ENCODE measurements at regions not wholly inside any gene's neighbourhood (a gene's known extent, or its start where the extent isn't known, plus 50 kb on each side); places are given as distances from the start of the nearest gene placed in this dataset.
"Not testable (repeated sequence)": the region's sequence is repeated elsewhere in the genome, so short reads cannot be mapped to it uniquely, and the experiment has no call there.

GRCh38 chr6:58181557-58182065, 864.2 kb downstream of the PRIM2 start:
- in situ Hi-C loops (cut with HindIII; ENCODE audit: low pct_ligation_motif_present, low sequenced_read_pairs); H3K27ac ChIP-seq; DNase-seq; H3K4me3 ChIP-seq (ENCODE audit: low read depth, low read length); H3K36me3 ChIP-seq (replicated peaks); H3K27me3 ChIP-seq (replicated peaks): not testable (repeated sequence)
- TF ChIP-seq CTCF (IDR thresholded peaks at IDR 0.05; ENCODE audit: low read depth, low read length, missing control alignments), result peak; percentile 4

GRCh38 chr6:58185300-58185699, 867.9 kb downstream of the PRIM2 start:
- H3K27me3 ChIP-seq (replicated peaks); DNase-seq; H3K36me3 ChIP-seq (replicated peaks); H3K4me3 ChIP-seq (ENCODE audit: low read depth, low read length); in situ Hi-C loops (cut with HindIII; ENCODE audit: low pct_ligation_motif_present, low sequenced_read_pairs); H3K27ac ChIP-seq: not testable (repeated sequence)

- H3K27me3 ChIP-seq (replicated peaks); H3K27ac ChIP-seq; in situ Hi-C loops (cut with HindIII; ENCODE audit: low pct_ligation_motif_present, low sequenced_read_pairs); H3K4me3 ChIP-seq (ENCODE audit: low read depth, low read length); DNase-seq; H3K36me3 ChIP-seq (replicated peaks): not testable (repeated sequence)
These were observed 875.8 kb downstream of the PRIM2 start for GRCh38 chr6:58193209-58193608.

GRCh38 chr6:58198301-58198700, 880.9 kb downstream of the PRIM2 start:
- no peak for DNase-seq
- TF ChIP-seq CTCF (IDR thresholded peaks at IDR 0.05; ENCODE audit: low read depth, low read length, missing control alignments), result no peak
- H3K27ac ChIP-seq, result no peak overlapping the region

GRCh38 chr6:58237124-58237523, 919.7 kb downstream of the PRIM2 start:
- H3K4me3 ChIP-seq (ENCODE audit: low read depth, low read length); H3K27me3 ChIP-seq (replicated peaks); in situ Hi-C loops (cut with HindIII; ENCODE audit: low pct_ligation_motif_present, low sequenced_read_pairs); H3K27ac ChIP-seq; H3K36me3 ChIP-seq (replicated peaks); DNase-seq: not testable (repeated sequence)

More at GRCh38 chr6:58198301-58198700, 880.9 kb downstream of the PRIM2 start:
- H3K36me3 ChIP-seq (replicated peaks), result no peaks in the 10 kb centered on the region
- H3K4me3 ChIP-seq (ENCODE audit: low read depth, low read length), result no peak overlapping the region
- no peaks in the 10 kb centered on the region for H3K27me3 ChIP-seq (replicated peaks)
- in situ Hi-C loops (cut with HindIII; ENCODE audit: low pct_ligation_motif_present, low sequenced_read_pairs), result no loop called here

GRCh38 chr6:58238421-58238820, 921.0 kb downstream of the PRIM2 start:
- DNase-seq; H3K4me3 ChIP-seq (ENCODE audit: low read depth, low read length); in situ Hi-C loops (cut with HindIII; ENCODE audit: low pct_ligation_motif_present, low sequenced_read_pairs); H3K27ac ChIP-seq; H3K27me3 ChIP-seq (replicated peaks); H3K36me3 ChIP-seq (replicated peaks): not testable (repeated sequence)

GRCh38 chr6:58257625-58258024, 940.2 kb downstream of the PRIM2 start:
- in situ Hi-C loops (cut with HindIII; ENCODE audit: low pct_ligation_motif_present, low sequenced_read_pairs); H3K27me3 ChIP-seq (replicated peaks); H3K4me3 ChIP-seq (ENCODE audit: low read depth, low read length); H3K36me3 ChIP-seq (replicated peaks); DNase-seq; H3K27ac ChIP-seq: not testable (repeated sequence)

GRCh38 chr6:58290177-58290576, 972.7 kb downstream of the PRIM2 start:
- H3K4me3 ChIP-seq (ENCODE audit: low read depth, low read length), result no peak overlapping the region
- H3K36me3 ChIP-seq (replicated peaks), result no peaks in the 10 kb centered on the region
- H3K27ac ChIP-seq, result no peak overlapping the region
- in situ Hi-C loops (cut with HindIII; ENCODE audit: low pct_ligation_motif_present, low sequenced_read_pairs), result no loop called here
- DNase-seq, result no peak
- H3K27me3 ChIP-seq (replicated peaks), result no peaks in the 10 kb centered on the region
- TF ChIP-seq CTCF (IDR thresholded peaks at IDR 0.05; ENCODE audit: low read depth, low read length, missing control alignments), result no peak

GRCh38 chr6:58291319-58291718, 973.9 kb downstream of the PRIM2 start:
- DNase-seq; H3K27me3 ChIP-seq (replicated peaks); H3K36me3 ChIP-seq (replicated peaks); H3K4me3 ChIP-seq (ENCODE audit: low read depth, low read length); H3K27ac ChIP-seq; in situ Hi-C loops (cut with HindIII; ENCODE audit: low pct_ligation_motif_present, low sequenced_read_pairs): not testable (repeated sequence)

- H3K27ac ChIP-seq; DNase-seq; in situ Hi-C loops (cut with HindIII; ENCODE audit: low pct_ligation_motif_present, low sequenced_read_pairs); H3K4me3 ChIP-seq (ENCODE audit: low read depth, low read length); H3K36me3 ChIP-seq (replicated peaks); H3K27me3 ChIP-seq (replicated peaks): not testable (repeated sequence)
These were observed 990.5 kb downstream of the PRIM2 start for GRCh38 chr6:58307901-58308300.

GRCh38 chr6:58332108-58332507, 1014.7 kb downstream of the PRIM2 start:
- DNase-seq; H3K4me3 ChIP-seq (ENCODE audit: low read depth, low read length); in situ Hi-C loops (cut with HindIII; ENCODE audit: low pct_ligation_motif_present, low sequenced_read_pairs); H3K27ac ChIP-seq; H3K27me3 ChIP-seq (replicated peaks); H3K36me3 ChIP-seq (replicated peaks): not testable (repeated sequence)

- H3K27me3 ChIP-seq (replicated peaks); H3K4me3 ChIP-seq (ENCODE audit: low read depth, low read length); in situ Hi-C loops (cut with HindIII; ENCODE audit: low pct_ligation_motif_present, low sequenced_read_pairs); H3K36me3 ChIP-seq (replicated peaks); H3K27ac ChIP-seq; DNase-seq: not testable (repeated sequence)
These were observed 1024.9 kb downstream of the PRIM2 start for GRCh38 chr6:58342287-58342686.

Measured in brain microvascular endothelial cell (primary cell).